Astrocyte of the spinal cord (primary cell): ENCODE measurements at regions not wholly inside any gene's neighbourhood (a gene's known extent, or its start where the extent isn't known, plus 50 kb on each side); places are given as distances from the start of the nearest gene placed in this dataset.
"Not testable (repeated sequence)": the region's sequence is repeated elsewhere in the genome, so short reads cannot be mapped to it uniquely, and the experiment has no call there.

Experiments used
- DNase-seq: peaks from one replicate; pipeline ENCODE4 v3.0.0; 2011; ENCODE audit warnings: low read depth, low spot score
- H3K4me3 ChIP-seq: 2 replicates; pipeline ENCODE4 v1.5.1; 2011; ENCODE audit warnings: low read depth, mild to moderate bottlenecking, low read length, moderate library complexity
- CTCF ChIP-seq: IDR thresholded peaks from 2 replicates; pipeline ENCODE4 v1.5.1; 2012; ENCODE audit warnings: low read depth, mild to moderate bottlenecking, low read length, inconsistent platforms
- in situ Hi-C: cut with HindIII; loops from 2 replicates; pipeline ENCODE4 v1.10.0; 2017; ENCODE audit warnings: low sequenced_read_pairs

- no peak for DNase-seq
- in situ Hi-C loops, result no loop called here
- H3K4me3 ChIP-seq, result no peak overlapping the region
- no peak for TF ChIP-seq CTCF
Measured at GRCh38 chr18:73331212-73331772, 463.5 kb upstream of the NETO1 start.

GRCh38 chr18:73330106-73330505, 462.3 kb upstream of the NETO1 start:
- DNase-seq, H3K4me3 ChIP-seq, in situ Hi-C loops: not testable (repeated sequence)

- in situ Hi-C loops, H3K4me3 ChIP-seq, DNase-seq: not testable (repeated sequence)
Measured at GRCh38 chr18:73324187-73324831, 456.5 kb upstream of the NETO1 start.

GRCh38 chr18:73318739-73319479, 451.1 kb upstream of the NETO1 start:
- in situ Hi-C loops, result no loop called here
- no peak for DNase-seq
- H3K4me3 ChIP-seq, result no peak overlapping the region
- TF ChIP-seq CTCF, result no peak

- TF ChIP-seq CTCF, result no peak
- no peak overlapping the region for H3K4me3 ChIP-seq
- DNase-seq, result no peak
- in situ Hi-C loops, result no loop called here
Measured at GRCh38 chr18:73316513-73316912, 448.7 kb upstream of the NETO1 start.

GRCh38 chr18:73315381-73315780, 447.6 kb upstream of the NETO1 start:
- DNase-seq, result no peak
- in situ Hi-C loops, result no loop called here
- no peak for TF ChIP-seq CTCF
- H3K4me3 ChIP-seq, result no peak overlapping the region

GRCh38 chr18:73313476-73313875, 445.7 kb upstream of the NETO1 start:
- no peak overlapping the region for H3K4me3 ChIP-seq
- DNase-seq, result no peak
- in situ Hi-C loops, result no loop called here
- no peak for TF ChIP-seq CTCF
